BJ (cell line): ENCODE measurements at regions not wholly inside any gene's neighbourhood (a gene's known extent, or its start where the extent isn't known, plus 50 kb on each side); places are given as distances from the start of the nearest gene placed in this dataset.

Source experiments
- CTCF ChIA-PET: fragments of 350-600 bp; formaldehyde crosslinking; extraction: SDS; loops from one replicate; lab custom pipeline; 2021; ENCODE audit warnings: antibody characterized with exemption, inconsistent platforms; lab: Yijun Ruan, JAX
- POLR2A ChIA-PET: fragments of 300-600 bp; sonication (Branson Sonifier 250); formaldehyde crosslinking; extraction: SDS; loops from one replicate; lab custom pipeline; 2021; ENCODE audit warnings: antibody characterized with exemption; lab: Charles Lee
- DNase-seq: peaks from one replicate; pipeline ENCODE4 v3.0.0-alpha.2; 2011; ENCODE audit warnings: low read depth
- H3K27me3 ChIP-seq: 2 replicates; pipeline ENCODE4 v1.6.0; 2011; ENCODE audit warnings: low read length; ENCODE audit not compliant: control insufficient read depth, insufficient read depth
- H3K36me3 ChIP-seq: 2 replicates; pipeline ENCODE4 v1.5.1; 2011; ENCODE audit warnings: low read length; ENCODE audit not compliant: control insufficient read depth, insufficient read depth
- H3K4me3 ChIP-seq: 2 replicates; pipeline ENCODE4 v1.5.1; 2011; ENCODE audit warnings: low read depth, mild to moderate bottlenecking, control low read depth, low read length
- CTCF ChIP-seq: IDR thresholded peaks from 2 replicates; pipeline ENCODE4 v1.5.1; 2011; ENCODE audit warnings: low read depth, mild to moderate bottlenecking, control low read depth, inconsistent platforms, low read length, moderate library complexity; ENCODE audit not compliant: insufficient read depth

GRCh38 chr3:111368056-111368455, 173.9 kb upstream of the CD96 start:
- no peaks in the 10 kb centered on the region for H3K36me3 ChIP-seq
- ChIA-PET POLR2A (no interaction called here), CTCF (interaction anchor here (0.6 to 1.2 kb wide), 2 partner anchors 8 to 16 kb away, joined by 3 read pairs; no protein-coding TSS in a partner anchor)
- no peak for DNase-seq
- H3K27me3 ChIP-seq = no peaks in the 10 kb centered on the region; the same call in 1 of the 2 replicates
- H3K4me3 ChIP-seq = no peak overlapping the region
- TF ChIP-seq CTCF = no peak

- ChIA-PET POLR2A (no interaction called here), CTCF (no interaction called here)
- DNase-seq = no peak
- no peak for TF ChIP-seq CTCF
- H3K27me3 ChIP-seq = no peaks in the 10 kb centered on the region
- no peaks in the 10 kb centered on the region for H3K36me3 ChIP-seq
- H3K4me3 ChIP-seq = no peak overlapping the region
Measured at GRCh38 chr3:111369958-111370357, 172.0 kb upstream of the CD96 start.

DNA sequence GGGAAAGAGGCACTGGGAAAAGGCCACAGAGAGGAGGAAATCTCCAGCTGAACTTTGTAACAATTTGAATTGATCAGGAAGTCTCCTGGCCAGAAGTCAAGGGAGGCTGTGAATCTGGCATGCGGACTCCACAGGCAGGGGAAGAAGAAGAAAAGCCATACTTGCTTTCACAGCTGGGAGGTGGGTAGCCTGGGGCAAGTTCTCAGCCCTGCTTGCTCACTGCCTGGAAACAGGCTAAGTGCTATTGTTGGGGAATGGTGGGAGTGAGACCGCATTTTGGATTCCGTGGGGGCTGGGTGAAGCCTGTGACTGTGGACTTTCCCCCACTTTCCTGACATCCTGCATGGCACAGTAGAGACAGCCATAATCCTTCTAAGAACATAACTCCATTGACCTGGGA, 168.8 kb upstream of the CD96 start:
- ChIA-PET CTCF (no interaction called here), POLR2A (no interaction called here)
- DNase-seq = no peak
- H3K36me3 ChIP-seq = no peaks in the 10 kb centered on the region
- no peak for TF ChIP-seq CTCF
- no peaks in the 10 kb centered on the region for H3K27me3 ChIP-seq
- no peak overlapping the region for H3K4me3 ChIP-seq

DNA sequence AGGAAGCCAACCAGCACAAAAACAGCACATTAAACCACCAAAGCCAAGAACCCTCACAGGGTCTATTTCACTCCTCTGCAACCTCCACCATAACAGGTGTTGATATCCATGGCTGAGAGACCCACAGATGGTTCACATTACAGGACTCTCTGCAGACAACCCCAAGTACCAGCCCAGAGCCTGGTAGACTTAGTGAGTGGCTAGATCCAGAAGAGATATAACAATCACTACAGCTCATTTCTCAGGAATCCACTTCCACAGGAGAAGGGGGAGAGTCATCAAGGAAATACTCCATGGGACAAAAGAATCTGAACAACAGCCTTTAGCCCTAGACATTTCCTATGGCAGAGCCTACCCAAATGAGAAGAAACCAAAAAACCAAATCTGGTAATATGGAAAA, 168.1 kb upstream of the CD96 start:
- Histone ChIP-seq H3K27me3 (no peaks in the 10 kb centered on the region), H3K36me3 (no peaks in the 10 kb centered on the region), H3K4me3 (no peak overlapping the region)
- no peak for DNase-seq
- ChIA-PET CTCF (no interaction called here), POLR2A (no interaction called here)
- no peak for TF ChIP-seq CTCF

GRCh38 chr3:111385971-111386495, 156.0 kb upstream of the CD96 start:
- no peaks in the 10 kb centered on the region for H3K36me3 ChIP-seq
- DNase-seq = no peak
- POLR2A ChIA-PET = no interaction called here
- no peaks in the 10 kb centered on the region for H3K27me3 ChIP-seq
- TF ChIP-seq CTCF = no peak
- CTCF ChIA-PET = no interaction called here
- no peak overlapping the region for H3K4me3 ChIP-seq
